K562 (cell line): ENCODE measurements at regions not wholly inside any gene's neighbourhood (a gene's known extent, or its start where the extent isn't known, plus 50 kb on each side); places are given as distances from the start of the nearest gene placed in this dataset.

ENCODE experiments used
- ATAC-seq: fragments of 200-7000 bp; cut with Tn5 transposase; 3 replicates; pipeline ENCODE4 v1.9.1; 2020; ENCODE audit warnings: moderate library complexity
- BruUV-seq: library from RNA; stranded (reverse); fragments of 400-500 nt; replicated peaks from 2 replicates; lab custom pipeline; 2021; lab: Mats Ljungman, UMichigan
- CTCF ChIA-PET: fragments of 300-600 bp; formaldehyde crosslinking; extraction: SDS; loops from one replicate; lab custom pipeline; 2021; ENCODE audit warnings: low intra/inter-chr PET ratio; lab: Yijun Ruan, JAX
- POLR2A ChIA-PET: fragments of 300-600, 350-650 bp; sonication (Branson Sonifier 250); formaldehyde crosslinking; extraction: SDS; loops from one replicate; lab custom pipeline; 2021; ENCODE audit warnings: antibody characterized with exemption, inconsistent platforms; lab: Yijun Ruan, JAX
- DNase-seq, 4 experiments: peaks; one replicate each; pipeline versions ENCODE4 v3.0.0 to v3.0.0-alpha.2; 2011 to 2018; ENCODE audit warnings: low spot score in 3 of 4, mixed read lengths in 3 of 4; ENCODE audit errors: extremely low read depth in 1 of 4
- FAIRE-seq: peaks from 2 replicates; lab custom pipeline; 2011; peaks lifted over from hg19 to GRCh38; lab: Jason Lieb, UNC
- H2AFZ ChIP-seq: 2 replicates; pipeline ENCODE4 v1.6.0; 2011; ENCODE audit warnings: low read depth, low read length, control low read depth, inconsistent platforms
- H3K27ac ChIP-seq: fragments of 200-600 bp; 3 replicates; pipeline ENCODE4 v1.8.0; 2011; ENCODE audit warnings: low read depth, mild to moderate bottlenecking, control low read depth, inconsistent platforms, low read length, moderate library complexity, mixed read lengths; ENCODE audit errors: extremely low read depth
- H3K27me3 ChIP-seq, 2 experiments: fragments of 300-600 bp in 1 of 2; 2 replicates in 1 of 2; 3 replicates in 1 of 2; pipeline versions ENCODE4 v1.6.0 to v1.8.0; 2011; ENCODE audit warnings: inconsistent platforms in 2 of 2, low read length in 2 of 2, mild to moderate bottlenecking in 1 of 2, mixed read lengths in 1 of 2, moderate library complexity in 1 of 2; ENCODE audit not compliant: control insufficient read depth in 2 of 2, insufficient read depth in 2 of 2
- H3K36me3 ChIP-seq: fragments of 300-600 bp; 3 replicates; pipeline ENCODE4 v1.8.0; 2011; ENCODE audit warnings: mild to moderate bottlenecking, low read length, inconsistent platforms; ENCODE audit not compliant: control insufficient read depth, insufficient read depth
- H3K4me1 ChIP-seq, 2 experiments: fragments of 200-600 bp in 1 of 2; replicated peaks in 1 of 2; 2 replicates in 1 of 2; 3 replicates in 1 of 2; pipeline versions ENCODE4 v1.5.1 to v1.8.0; 2011; ENCODE audit warnings: inconsistent platforms in 2 of 2, low read length in 2 of 2, mild to moderate bottlenecking in 1 of 2, mixed read lengths in 1 of 2, moderate library complexity in 1 of 2; ENCODE audit not compliant: control insufficient read depth in 2 of 2, insufficient read depth in 2 of 2
- H3K4me2 ChIP-seq: 2 replicates; pipeline ENCODE4 v1.6.1; 2011; ENCODE audit warnings: low read length, control low read depth, inconsistent platforms, mixed read lengths; ENCODE audit not compliant: insufficient read depth
- H3K4me3 ChIP-seq: fragments of 200-600 bp; sonication (generic), shearing (Covaris generic); 2 replicates; pipeline ENCODE4 v1.5.1; 2016; ENCODE audit warnings: control low read depth, inconsistent platforms
- H3K79me2 ChIP-seq: fragments of 200-600 bp; 3 replicates; pipeline ENCODE4 v1.8.0; 2011; ENCODE audit warnings: low read length, inconsistent platforms; ENCODE audit not compliant: control insufficient read depth, insufficient read depth
- H3K9ac ChIP-seq, 2 experiments: 2 replicates each; pipeline versions ENCODE4 v1.6.0 to v1.6.1; 2011; ENCODE audit warnings: low read depth in 2 of 2, low read length in 2 of 2, control low read depth in 1 of 2, inconsistent platforms in 1 of 2, mild to moderate bottlenecking in 1 of 2, mixed read lengths in 1 of 2; ENCODE audit not compliant: insufficient read depth in 1 of 2
- H3K9me1 ChIP-seq: one replicate; pipeline ENCODE4 v1.6.0; 2011; ENCODE audit warnings: inconsistent platforms, mild to moderate bottlenecking, low read length, moderate library complexity; ENCODE audit not compliant: control insufficient read depth, insufficient read depth
- H3K9me3 ChIP-seq: replicated peaks from 2 replicates; pipeline ENCODE4 v1.5.1; 2011; ENCODE audit warnings: low read depth, low read length, inconsistent platforms; ENCODE audit not compliant: control insufficient read depth, insufficient read depth
- H4K20me1 ChIP-seq: replicated peaks from 2 replicates; pipeline ENCODE4 v1.6.1; 2011; ENCODE audit warnings: low read length, inconsistent platforms, mixed read lengths; ENCODE audit not compliant: control insufficient read depth, insufficient read depth
- BCOR ChIP-seq: fragments of 450-650 bp; IDR thresholded peaks from 2 replicates; pipeline ENCODE4 v1.6.1; 2016
- CBX3 ChIP-seq, 2 experiments: IDR thresholded peaks; 1 replicate in 1 of 2; 2 replicates in 1 of 2; pipeline ENCODE4 v1.6.1; 2012; ENCODE audit warnings: inconsistent platforms in 2 of 2, low read length in 2 of 2, borderline replicate concordance in 1 of 2, control low read depth in 1 of 2
- PHB ChIP-seq: fragments of 250-450 bp; sonication (Bioruptor Pico); IDR thresholded peaks from 2 replicates; pipeline ENCODE4 v1.5.0; 2021
- RBM17 ChIP-seq: fragments of 200-400 bp; formaldehyde crosslinking; IDR thresholded peaks from 2 replicates; pipeline ENCODE4 v1.6.1; 2017; ENCODE audit warnings: low read depth, mild to moderate bottlenecking, low read length, borderline replicate concordance
- RBM39 ChIP-seq: fragments of 200-400 bp; formaldehyde crosslinking; optimal IDR thresholded peaks from 2 replicates; pipeline ENCODE3; 2018; ENCODE audit warnings: low read depth, low read length
- SAP30 ChIP-seq: fragments of 200-600 bp; sonication (generic); IDR thresholded peaks from 2 replicates; pipeline ENCODE4 v1.6.1; 2012; ENCODE audit warnings: borderline replicate concordance, low read depth, mild to moderate bottlenecking, moderate library complexity, low read length, control low read depth, inconsistent platforms; ENCODE audit not compliant: insufficient read depth, poor library complexity, severe bottlenecking
- STAT5A ChIP-seq: IDR thresholded peaks from 2 replicates; pipeline ENCODE4 v1.6.1; 2012; ENCODE audit warnings: low read length, inconsistent platforms, borderline replicate concordance
- TRIM24 ChIP-seq, 2 experiments: fragments of 450-650 bp; IDR thresholded peaks; 2 replicates each; pipeline ENCODE4 v1.6.1; 2016
- U2AF1 ChIP-seq: fragments of 200-400 bp; formaldehyde crosslinking; optimal IDR thresholded peaks from 2 replicates; pipeline ENCODE3; 2017; ENCODE audit warnings: mild to moderate bottlenecking, low read depth, low read length, moderate library complexity
- ZNF316 ChIP-seq: fragments of 450-650 bp; IDR thresholded peaks from 2 replicates; pipeline ENCODE4 v1.6.1; 2016
- ZNF324 ChIP-seq: fragments of 250-450 bp; sonication (Bioruptor Pico); IDR thresholded peaks from 2 replicates; pipeline ENCODE4 v1.4.0; 2020; ENCODE audit warnings: mild to moderate bottlenecking
- ZNF696 ChIP-seq: fragments of 250-450 bp; sonication (Bioruptor Pico); conservative IDR thresholded peaks from 2 replicates; pipeline ENCODE4 v1.4.0; 2020; ENCODE audit warnings: mild to moderate bottlenecking, moderate library complexity
- WGBS: fragments of 100-300 bp; shearing (Covaris generic); methylation state at CpG from one replicate; pipeline ENCODE4 v1.1.6; 2016; ENCODE audit warnings: low coverage, mixed read lengths; ENCODE audit not compliant: insufficient coverage; ENCODE audit errors: missing lambda C conversion rate; 5-methylcytosine and 5-hydroxymethylcytosine counted together
- in situ Hi-C: fragments of 300-500 bp; cut with MboI; formaldehyde crosslinking; loops from 4 replicates; pipeline ENCODE4 v1.15.0; 2018; ENCODE audit warnings: inconsistent platforms, mixed read lengths
- intact Hi-C: fragments of 100-400 bp; cut with micrococcal nuclease; formaldehyde crosslinking; loops from 2 replicates; pipeline ENCODE4 v1.14.2; 2022
- TF ChIP-seq, protein P1 (sequence below): fragments of 150-350 bp; conservative IDR thresholded peaks from 2 replicates; pipeline ENCODE4 v1.6.1; 2014; ENCODE audit warnings: low read length
- TF ChIP-seq, protein P2 (sequence below): sonication (generic); formaldehyde crosslinking; IDR thresholded peaks from 2 replicates; pipeline ENCODE4 v1.8.1; 2023; ENCODE audit warnings: mild to moderate bottlenecking, missing genetic modification reagents, moderate library complexity
- TF ChIP-seq, protein P3 (sequence below): fragments of 450-650 bp; formaldehyde crosslinking; conservative IDR thresholded peaks from 2 replicates; pipeline ENCODE4 v1.4.0; 2022; ENCODE audit warnings: mild to moderate bottlenecking, missing genetic modification characterization

DNA sequence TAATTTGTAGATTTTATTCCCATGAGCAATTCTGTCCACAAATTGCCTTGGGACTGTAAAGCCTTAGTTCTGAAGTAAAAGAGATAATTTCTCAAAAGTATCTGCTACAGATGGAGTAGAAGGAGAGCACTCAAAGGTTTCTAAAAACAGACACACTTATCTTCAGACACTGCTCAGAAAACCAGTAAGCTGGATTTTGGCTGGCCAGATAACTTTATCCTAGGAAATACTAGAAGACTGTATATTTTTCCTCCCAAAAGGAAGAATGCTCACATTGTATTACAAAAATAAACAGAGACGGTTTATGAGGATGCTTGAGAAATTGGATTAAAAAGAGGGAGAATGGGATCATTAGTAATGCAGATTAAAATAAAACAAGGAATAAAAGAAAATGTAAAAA, 178.0 kb upstream of the IGFBP3 start:
- POLR2A ChIA-PET = no interaction called here
- 6% methylated on average over 1 of the region's 1 CpG for WGBS
- Histone ChIP-seq H3K4me2 (no peak overlapping the region), H3K9ac (no peak overlapping the region), H4K20me1 (no peaks in the 10 kb centered on the region), H3K4me1 (no peaks in the 10 kb centered on the region), H3K27me3 (no peaks in the 10 kb centered on the region), H3K36me3 (no peaks in the 10 kb centered on the region), H3K4me3 (no peak overlapping the region), H3K9me3 (no peaks in the 10 kb centered on the region), H2AFZ (no peak overlapping the region), H3K9me1 (no peaks in the 10 kb centered on the region), H3K79me2 (no peaks in the 10 kb centered on the region), H3K27ac (no peak overlapping the region)
- in situ Hi-C loops (no loop called here), intact Hi-C loops (no loop called here)
- BruUV-seq = no TSS peak
- no peak for TF ChIP-seq PHB
- TF ChIP-seq ZNF324 (CRISPR knock-in tag) = no peak
- TF ChIP-seq TRIM24 (IDR thresholded peaks at IDR 0.05) = no peak
- TF ChIP-seq ZNF316 = no peak
- no peak for TF ChIP-seq SAP30
- TF ChIP-seq CBX3 (IDR thresholded peaks at IDR 0.05; ENCODE audit: borderline replicate concordance in 1 of 2, low read length in 2 of 2) = no peak
- TF ChIP-seq STAT5A = no peak
- TF ChIP-seq, protein P1, sequence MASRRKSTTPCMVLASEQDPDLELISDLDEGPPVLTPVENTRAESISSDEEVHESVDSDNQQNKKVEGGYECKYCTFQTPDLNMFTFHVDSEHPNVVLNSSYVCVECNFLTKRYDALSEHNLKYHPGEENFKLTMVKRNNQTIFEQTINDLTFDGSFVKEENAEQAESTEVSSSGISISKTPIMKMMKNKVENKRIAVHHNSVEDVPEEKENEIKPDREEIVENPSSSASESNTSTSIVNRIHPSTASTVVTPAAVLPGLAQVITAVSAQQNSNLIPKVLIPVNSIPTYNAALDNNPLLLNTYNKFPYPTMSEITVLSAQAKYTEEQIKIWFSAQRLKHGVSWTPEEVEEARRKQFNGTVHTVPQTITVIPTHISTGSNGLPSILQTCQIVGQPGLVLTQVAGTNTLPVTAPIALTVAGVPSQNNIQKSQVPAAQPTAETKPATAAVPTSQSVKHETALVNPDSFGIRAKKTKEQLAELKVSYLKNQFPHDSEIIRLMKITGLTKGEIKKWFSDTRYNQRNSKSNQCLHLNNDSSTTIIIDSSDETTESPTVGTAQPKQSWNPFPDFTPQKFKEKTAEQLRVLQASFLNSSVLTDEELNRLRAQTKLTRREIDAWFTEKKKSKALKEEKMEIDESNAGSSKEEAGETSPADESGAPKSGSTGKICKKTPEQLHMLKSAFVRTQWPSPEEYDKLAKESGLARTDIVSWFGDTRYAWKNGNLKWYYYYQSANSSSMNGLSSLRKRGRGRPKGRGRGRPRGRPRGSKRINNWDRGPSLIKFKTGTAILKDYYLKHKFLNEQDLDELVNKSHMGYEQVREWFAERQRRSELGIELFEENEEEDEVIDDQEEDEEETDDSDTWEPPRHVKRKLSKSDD = no peak
- no peak for TF ChIP-seq ZNF696 (CRISPR knock-in tag)
- no peak for TF ChIP-seq RBM17
- no peak for TF ChIP-seq U2AF1
- TF ChIP-seq, protein P2, sequence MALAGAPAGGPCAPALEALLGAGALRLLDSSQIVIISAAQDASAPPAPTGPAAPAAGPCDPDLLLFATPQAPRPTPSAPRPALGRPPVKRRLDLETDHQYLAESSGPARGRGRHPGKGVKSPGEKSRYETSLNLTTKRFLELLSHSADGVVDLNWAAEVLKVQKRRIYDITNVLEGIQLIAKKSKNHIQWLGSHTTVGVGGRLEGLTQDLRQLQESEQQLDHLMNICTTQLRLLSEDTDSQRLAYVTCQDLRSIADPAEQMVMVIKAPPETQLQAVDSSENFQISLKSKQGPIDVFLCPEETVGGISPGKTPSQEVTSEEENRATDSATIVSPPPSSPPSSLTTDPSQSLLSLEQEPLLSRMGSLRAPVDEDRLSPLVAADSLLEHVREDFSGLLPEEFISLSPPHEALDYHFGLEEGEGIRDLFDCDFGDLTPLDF (CRISPR knock-in tag) = no peak
- TF ChIP-seq BCOR = no peak
- TF ChIP-seq, protein P3, sequence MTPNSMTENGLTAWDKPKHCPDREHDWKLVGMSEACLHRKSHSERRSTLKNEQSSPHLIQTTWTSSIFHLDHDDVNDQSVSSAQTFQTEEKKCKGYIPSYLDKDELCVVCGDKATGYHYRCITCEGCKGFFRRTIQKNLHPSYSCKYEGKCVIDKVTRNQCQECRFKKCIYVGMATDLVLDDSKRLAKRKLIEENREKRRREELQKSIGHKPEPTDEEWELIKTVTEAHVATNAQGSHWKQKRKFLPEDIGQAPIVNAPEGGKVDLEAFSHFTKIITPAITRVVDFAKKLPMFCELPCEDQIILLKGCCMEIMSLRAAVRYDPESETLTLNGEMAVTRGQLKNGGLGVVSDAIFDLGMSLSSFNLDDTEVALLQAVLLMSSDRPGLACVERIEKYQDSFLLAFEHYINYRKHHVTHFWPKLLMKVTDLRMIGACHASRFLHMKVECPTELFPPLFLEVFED (CRISPR knock-in tag) = no peak
- TF ChIP-seq RBM39 = no peak
- CTCF ChIA-PET = no interaction called here
- FAIRE-seq (no peak), ATAC-seq (no peak), DNase-seq (no peak)
